ENCODE measurements at regions not wholly inside any gene's neighbourhood (a gene's known extent, or its start where the extent isn't known, plus 50 kb on each side); places are given as distances from the start of the nearest gene placed in this dataset.

GRCh38 chr20:52727740-52728456, 244.3 kb upstream of the TSHZ2 start:
- DNase-seq (ENCODE audit: low read depth in 2 of 2), result no peak

- DNase-seq (ENCODE audit: low read depth in 2 of 2), result no peak
These were observed 247.6 kb upstream of the TSHZ2 start for GRCh38 chr20:52724541-52724940.

GRCh38 chr20:52722926-52723688, 249.1 kb upstream of the TSHZ2 start:
- no peak for DNase-seq (ENCODE audit: low read depth in 2 of 2)

GRCh38 chr20:52708137-52708536, 264.0 kb upstream of the TSHZ2 start:
- DNase-seq (ENCODE audit: low read depth in 2 of 2), result no peak

DNA sequence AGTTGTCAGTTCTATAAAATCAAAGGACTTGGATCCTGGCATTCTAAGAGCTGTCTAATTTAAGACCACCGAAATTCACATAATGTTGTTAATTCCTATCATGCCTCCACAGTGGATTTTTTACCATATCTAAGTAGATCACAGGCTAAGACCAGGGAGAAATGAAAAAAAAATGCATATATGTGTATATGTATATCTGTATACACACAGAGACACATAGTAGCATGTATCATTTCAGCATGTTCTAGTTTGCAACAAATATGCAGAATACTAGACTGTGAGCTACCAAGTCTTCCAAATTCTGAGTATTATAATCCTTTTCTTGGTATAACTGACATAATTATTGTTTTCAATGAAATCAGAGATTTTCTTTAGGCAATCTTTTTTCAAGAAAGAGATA, 267.6 kb upstream of the TSHZ2 start:
- no peak for DNase-seq (ENCODE audit: low read depth in 2 of 2)

DNA sequence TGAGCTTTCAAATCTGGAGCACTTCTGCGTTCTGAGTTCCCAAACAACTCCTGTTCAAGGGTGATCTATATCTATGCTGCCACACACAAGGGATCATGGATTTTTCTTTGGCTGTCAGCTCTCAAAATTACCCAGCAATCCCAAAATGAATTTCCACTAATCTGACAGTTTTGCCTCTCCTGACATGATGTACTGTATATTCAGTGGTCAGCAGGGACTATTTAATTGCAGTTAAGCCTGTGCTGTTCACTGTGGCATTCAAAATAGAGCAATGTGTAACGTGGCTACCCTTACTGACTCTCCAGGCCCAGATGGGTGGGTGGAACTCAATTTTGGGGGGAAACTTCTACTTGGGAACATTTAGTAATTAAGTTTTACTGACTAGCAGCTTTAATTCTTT, 283.8 kb upstream of the TSHZ2 start:
- DNase-seq (ENCODE audit: low read depth in 2 of 2), result no peak

GRCh38 chr20:52684905-52685304, 287.3 kb upstream of the TSHZ2 start:
- no peak for DNase-seq (ENCODE audit: low read depth in 2 of 2)

- DNase-seq (ENCODE audit: low read depth in 2 of 2), result no peak
These were observed 288.0 kb upstream of the TSHZ2 start for GRCh38 chr20:52684176-52684575.

GRCh38 chr20:52683761-52684160, 288.4 kb upstream of the TSHZ2 start:
- DNase-seq (ENCODE audit: low read depth in 2 of 2), result no peak

GRCh38 chr20:52682237-52682636, 289.9 kb upstream of the TSHZ2 start:
- DNase-seq (ENCODE audit: low read depth in 2 of 2), result no peak

- no peak for DNase-seq (ENCODE audit: low read depth in 2 of 2)
These were observed 290.9 kb upstream of the TSHZ2 start for GRCh38 chr20:52681288-52681687.

DNA sequence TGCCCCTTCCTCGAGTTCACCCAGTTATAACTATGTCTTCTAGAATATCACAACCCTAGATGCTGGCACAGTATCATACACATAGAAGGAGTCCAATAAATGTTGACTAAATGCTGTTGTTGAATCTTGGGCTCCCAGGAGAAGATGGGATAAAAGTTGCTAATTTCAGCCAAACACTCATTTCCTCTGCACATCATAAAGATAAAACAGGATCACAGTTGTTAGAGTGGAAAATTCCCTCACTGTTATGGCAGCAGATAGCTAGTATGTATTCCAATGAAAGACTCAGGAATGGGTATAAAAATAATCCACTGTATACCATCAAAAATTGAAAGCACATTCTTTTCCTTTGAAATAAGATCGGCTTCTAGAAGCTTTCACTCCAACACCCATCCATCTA, 294.9 kb upstream of the TSHZ2 start:
- DNase-seq (ENCODE audit: low read depth in 2 of 2), result no peak

DNA sequence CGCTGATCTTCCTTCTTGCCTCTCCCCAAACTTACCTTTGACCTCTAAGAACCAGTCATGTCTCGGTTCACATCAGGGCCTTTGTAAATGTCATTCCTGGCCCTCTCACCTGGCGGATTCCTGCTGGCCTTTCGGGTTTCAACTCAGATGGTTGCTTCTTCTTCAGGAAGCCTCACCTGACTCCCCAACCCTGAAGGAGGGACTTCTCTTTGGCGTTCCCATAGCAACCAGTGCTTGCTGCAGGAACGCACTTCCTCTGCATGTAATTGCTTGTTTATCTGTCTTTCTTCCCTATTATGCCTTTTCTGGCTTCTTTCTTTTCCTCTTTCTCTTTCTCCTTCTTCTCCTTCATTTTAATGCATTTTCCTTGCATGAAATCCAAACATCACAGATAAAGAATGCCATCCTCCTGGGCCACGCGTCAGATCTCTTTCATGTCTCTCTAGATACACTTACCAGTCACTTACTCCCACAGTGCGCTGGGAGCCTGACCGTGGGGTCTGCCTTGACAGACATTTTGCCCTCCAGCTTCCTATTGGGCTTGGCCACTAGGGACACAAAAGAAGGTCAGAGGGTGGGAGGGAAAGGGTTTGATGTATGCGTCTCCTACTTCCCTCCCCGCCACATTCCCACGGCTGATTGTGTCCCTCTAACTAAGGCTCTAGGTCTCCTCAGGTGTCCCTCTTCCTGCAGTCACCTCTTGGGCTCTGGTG, 295.7 kb upstream of the TSHZ2 start:
- DNase-seq (ENCODE audit: low read depth in 2 of 2), result no peak

GRCh38 chr20:52675375-52675774, 296.8 kb upstream of the TSHZ2 start:
- no peak for DNase-seq (ENCODE audit: low read depth in 2 of 2)

DNA sequence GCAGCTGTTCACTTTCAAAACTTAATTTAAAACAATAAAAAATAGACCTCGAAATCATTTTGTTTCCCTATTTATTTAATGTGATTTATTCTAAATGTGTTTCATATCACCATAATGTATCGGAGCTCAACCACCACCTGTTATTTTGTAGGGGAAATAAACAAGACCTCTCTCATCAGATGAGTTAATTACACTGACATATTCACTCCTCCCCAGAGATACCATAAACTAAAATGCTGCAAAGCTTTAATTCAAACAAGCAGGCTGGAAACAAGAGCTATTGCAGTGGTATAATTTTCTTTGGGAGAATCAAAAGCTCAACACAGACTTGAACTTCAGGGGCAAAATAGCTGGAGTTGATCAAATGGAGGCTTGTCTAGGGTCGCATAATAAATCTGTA, 303.5 kb upstream of the TSHZ2 start:
- no peak for DNase-seq (ENCODE audit: low read depth in 2 of 2)

DNA sequence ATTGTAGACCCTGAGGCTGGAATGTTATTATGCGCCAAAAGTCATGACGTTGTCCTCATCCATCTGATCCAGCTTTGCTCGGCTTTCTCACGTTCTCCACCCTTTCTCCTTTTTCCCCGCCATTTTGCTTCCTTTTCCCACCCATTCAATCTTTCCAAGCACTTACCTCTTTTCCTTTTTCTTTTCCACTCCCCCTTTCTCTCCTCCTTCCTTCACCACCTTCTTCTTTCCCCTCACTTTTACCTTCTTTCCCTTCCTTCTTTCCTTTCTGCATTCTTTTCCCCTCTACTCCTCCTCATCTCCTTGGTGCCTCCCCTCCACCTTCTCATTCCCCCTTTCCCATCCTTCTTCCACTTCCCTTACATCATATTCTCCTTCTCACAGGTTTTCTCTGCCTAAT, 304.8 kb upstream of the TSHZ2 start:
- no peak for DNase-seq (ENCODE audit: low read depth in 2 of 2)

DNA sequence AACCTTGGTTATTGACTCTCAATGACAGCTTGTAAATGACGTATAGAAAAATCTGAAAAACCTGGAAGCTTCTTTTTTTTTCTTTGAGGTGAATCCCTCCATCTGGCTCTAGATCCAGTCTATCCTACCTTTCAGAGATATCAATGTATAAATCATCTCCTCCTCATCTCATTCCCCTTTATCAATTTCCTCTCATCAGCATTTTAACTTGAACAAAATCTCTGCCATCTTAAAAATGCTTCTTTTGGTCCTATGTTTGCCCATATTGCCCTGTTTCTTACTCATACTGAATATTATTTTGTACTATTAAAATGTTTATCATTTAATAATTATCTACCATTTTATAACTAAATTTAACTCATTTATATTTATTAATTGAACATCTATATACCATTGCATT, 306.7 kb upstream of the TSHZ2 start:
- DNase-seq (ENCODE audit: low read depth in 2 of 2), result no peak

DNA sequence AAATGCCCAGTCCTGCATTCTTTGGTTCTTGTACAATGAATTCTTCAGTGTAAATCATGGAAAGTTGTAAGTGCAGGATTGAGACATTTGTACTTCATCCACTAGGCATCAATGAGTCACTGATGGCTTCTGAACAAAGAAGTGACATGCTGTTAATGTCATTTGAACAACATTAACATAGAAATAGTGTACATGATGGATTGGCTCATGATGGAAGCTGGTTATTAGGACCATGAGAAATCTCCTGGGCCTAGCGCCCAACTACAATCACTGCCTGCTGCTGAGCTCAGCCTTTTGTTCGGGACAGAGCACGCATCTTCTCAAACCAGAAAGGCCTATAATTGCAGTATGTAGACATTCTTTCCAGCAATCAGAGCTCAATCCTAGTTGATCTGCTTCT, 316.8 kb upstream of the TSHZ2 start:
- no peak for DNase-seq (ENCODE audit: low read depth in 2 of 2)

GRCh38 chr20:52654567-52654966, 317.6 kb upstream of the TSHZ2 start:
- no peak for DNase-seq (ENCODE audit: low read depth in 2 of 2)

- no peak for DNase-seq (ENCODE audit: low read depth in 2 of 2)
These were observed 319.9 kb upstream of the TSHZ2 start for GRCh38 chr20:52652271-52652670.

DNA sequence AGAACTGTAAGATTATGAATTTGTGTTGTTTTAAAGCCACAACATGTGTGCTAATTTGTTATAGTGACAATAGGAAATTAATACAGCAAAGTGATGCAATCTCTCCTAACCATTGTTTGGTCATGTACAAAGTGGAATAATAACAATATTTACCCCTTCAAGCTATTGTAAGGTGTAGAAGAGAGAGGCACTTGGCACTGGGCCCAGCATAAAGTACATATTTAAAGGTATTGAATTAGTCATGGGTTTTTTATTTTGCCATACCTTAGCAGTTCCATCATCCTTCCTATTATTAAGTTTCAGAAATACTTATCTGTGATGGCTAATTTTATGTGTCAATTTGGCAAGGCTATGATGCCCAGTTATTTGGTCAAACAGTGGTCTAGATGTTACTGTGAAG, 322.4 kb upstream of the TSHZ2 start:
- DNase-seq (ENCODE audit: low read depth in 2 of 2), result no peak

GRCh38 chr20:52645822-52646221, 326.3 kb upstream of the TSHZ2 start:
- DNase-seq (ENCODE audit: low read depth in 2 of 2), result no peak

- DNase-seq (ENCODE audit: low read depth in 2 of 2), result no peak
These were observed 329.1 kb upstream of the TSHZ2 start for GRCh38 chr20:52643034-52643433.

Data from stimulated activated CD8-positive, alpha-beta memory T cell treated with anti-CD3 and anti-CD28 coated beads, Interleukin-7, amount 100 ng/mL, for 4 hours (primary cell).